ENCODE measurements at regions not wholly inside any gene's neighbourhood (a gene's known extent, or its start where the extent isn't known, plus 50 kb on each side); places are given as distances from the start of the nearest gene placed in this dataset.

DNA sequence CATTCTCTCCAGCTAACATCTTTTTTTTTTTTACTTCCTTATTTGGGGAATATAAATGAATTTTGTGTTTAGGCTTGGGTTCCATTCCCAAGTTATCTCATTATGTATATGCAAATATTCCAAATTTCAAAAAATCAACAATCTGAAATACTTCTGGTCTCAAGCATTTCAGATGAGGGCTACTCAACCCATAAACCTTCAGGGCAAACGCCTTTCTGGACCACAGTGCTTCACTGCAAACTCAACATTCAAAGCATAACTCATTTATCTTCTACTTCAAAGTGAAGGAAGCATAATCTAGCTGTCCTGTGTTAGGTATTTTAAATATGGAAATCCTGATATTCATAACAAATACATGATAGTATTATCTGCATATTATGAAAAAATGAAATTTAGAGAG lies 161.7 kb upstream of the PGR start:
- no peak for TF ChIP-seq TAF1 (IDR thresholded peaks at IDR 0.05; ENCODE audit: low read depth)
- TF ChIP-seq ZBTB7A (IDR thresholded peaks at IDR 0.05; ENCODE audit: low read depth) = no peak
- no peak for TF ChIP-seq NFIC (IDR thresholded peaks at IDR 0.05)
- TF ChIP-seq, protein P1, sequence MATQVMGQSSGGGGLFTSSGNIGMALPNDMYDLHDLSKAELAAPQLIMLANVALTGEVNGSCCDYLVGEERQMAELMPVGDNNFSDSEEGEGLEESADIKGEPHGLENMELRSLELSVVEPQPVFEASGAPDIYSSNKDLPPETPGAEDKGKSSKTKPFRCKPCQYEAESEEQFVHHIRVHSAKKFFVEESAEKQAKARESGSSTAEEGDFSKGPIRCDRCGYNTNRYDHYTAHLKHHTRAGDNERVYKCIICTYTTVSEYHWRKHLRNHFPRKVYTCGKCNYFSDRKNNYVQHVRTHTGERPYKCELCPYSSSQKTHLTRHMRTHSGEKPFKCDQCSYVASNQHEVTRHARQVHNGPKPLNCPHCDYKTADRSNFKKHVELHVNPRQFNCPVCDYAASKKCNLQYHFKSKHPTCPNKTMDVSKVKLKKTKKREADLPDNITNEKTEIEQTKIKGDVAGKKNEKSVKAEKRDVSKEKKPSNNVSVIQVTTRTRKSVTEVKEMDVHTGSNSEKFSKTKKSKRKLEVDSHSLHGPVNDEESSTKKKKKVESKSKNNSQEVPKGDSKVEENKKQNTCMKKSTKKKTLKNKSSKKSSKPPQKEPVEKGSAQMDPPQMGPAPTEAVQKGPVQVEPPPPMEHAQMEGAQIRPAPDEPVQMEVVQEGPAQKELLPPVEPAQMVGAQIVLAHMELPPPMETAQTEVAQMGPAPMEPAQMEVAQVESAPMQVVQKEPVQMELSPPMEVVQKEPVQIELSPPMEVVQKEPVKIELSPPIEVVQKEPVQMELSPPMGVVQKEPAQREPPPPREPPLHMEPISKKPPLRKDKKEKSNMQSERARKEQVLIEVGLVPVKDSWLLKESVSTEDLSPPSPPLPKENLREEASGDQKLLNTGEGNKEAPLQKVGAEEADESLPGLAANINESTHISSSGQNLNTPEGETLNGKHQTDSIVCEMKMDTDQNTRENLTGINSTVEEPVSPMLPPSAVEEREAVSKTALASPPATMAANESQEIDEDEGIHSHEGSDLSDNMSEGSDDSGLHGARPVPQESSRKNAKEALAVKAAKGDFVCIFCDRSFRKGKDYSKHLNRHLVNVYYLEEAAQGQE (IDR thresholded peaks at IDR 0.05; ENCODE audit: low read depth) = no peak
- no peak for TF ChIP-seq TCF12 (IDR thresholded peaks at IDR 0.05; ENCODE audit: low read depth)
- TF ChIP-seq, protein P2, sequence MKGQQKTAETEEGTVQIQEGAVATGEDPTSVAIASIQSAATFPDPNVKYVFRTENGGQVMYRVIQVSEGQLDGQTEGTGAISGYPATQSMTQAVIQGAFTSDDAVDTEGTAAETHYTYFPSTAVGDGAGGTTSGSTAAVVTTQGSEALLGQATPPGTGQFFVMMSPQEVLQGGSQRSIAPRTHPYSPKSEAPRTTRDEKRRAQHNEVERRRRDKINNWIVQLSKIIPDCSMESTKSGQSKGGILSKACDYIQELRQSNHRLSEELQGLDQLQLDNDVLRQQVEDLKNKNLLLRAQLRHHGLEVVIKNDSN (IDR thresholded peaks at IDR 0.05) = no peak
- TF ChIP-seq EGR1 (IDR thresholded peaks at IDR 0.05) = no peak
- TF ChIP-seq TEAD4 (IDR thresholded peaks at IDR 0.05) = no peak
- no peak for TF ChIP-seq RAD21 (IDR thresholded peaks at IDR 0.05; ENCODE audit: low read depth)
- TF ChIP-seq YY1 (IDR thresholded peaks at IDR 0.05; ENCODE audit: low read depth) = no peak
- TF ChIP-seq CEBPB (IDR thresholded peaks at IDR 0.05) = no peak
- TF ChIP-seq EP300 (IDR thresholded peaks at IDR 0.05; ENCODE audit: borderline replicate concordance) = no peak
- TF ChIP-seq FOXM1 (IDR thresholded peaks at IDR 0.05; ENCODE audit: borderline replicate concordance, low read depth) = no peak
- TF ChIP-seq, protein P3, sequence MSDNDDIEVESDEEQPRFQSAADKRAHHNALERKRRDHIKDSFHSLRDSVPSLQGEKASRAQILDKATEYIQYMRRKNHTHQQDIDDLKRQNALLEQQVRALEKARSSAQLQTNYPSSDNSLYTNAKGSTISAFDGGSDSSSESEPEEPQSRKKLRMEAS (IDR thresholded peaks at IDR 0.05) = no peak
- TF ChIP-seq CREB1 (IDR thresholded peaks at IDR 0.05; ENCODE audit: low read depth) = no peak

DNA sequence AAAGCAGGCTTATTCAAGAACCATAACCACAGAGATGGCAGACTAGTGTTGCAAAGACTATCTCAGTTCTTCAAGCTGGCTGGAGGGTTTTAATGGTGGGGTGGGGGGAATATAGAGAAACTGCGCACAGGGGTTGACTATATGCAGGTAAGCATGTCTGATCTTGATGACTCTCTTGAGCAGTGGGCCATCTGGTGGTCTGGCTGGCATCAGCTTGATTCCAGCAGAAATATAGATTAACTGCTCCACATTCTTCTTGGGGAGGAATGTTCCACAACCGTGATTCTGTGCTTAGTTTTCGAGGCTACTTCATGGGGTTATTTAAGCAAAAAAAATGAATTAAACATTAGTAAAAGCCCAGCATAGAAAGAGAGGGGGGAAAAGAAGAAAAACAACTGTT lies 158.8 kb upstream of the PGR start:
- TF ChIP-seq, protein P3 (IDR thresholded peaks at IDR 0.05) = no peak
- TF ChIP-seq YY1 (IDR thresholded peaks at IDR 0.05; ENCODE audit: low read depth) (no peak), TCF12 (IDR thresholded peaks at IDR 0.05; ENCODE audit: low read depth) (no peak), EP300 (IDR thresholded peaks at IDR 0.05; ENCODE audit: borderline replicate concordance) (no peak), CEBPB (IDR thresholded peaks at IDR 0.05) (no peak), EGR1 (IDR thresholded peaks at IDR 0.05) (no peak), TEAD4 (IDR thresholded peaks at IDR 0.05) (no peak), FOXM1 (IDR thresholded peaks at IDR 0.05; ENCODE audit: borderline replicate concordance, low read depth) (no peak), TAF1 (IDR thresholded peaks at IDR 0.05; ENCODE audit: low read depth) (no peak), CREB1 (IDR thresholded peaks at IDR 0.05; ENCODE audit: low read depth) (no peak), ZBTB7A (IDR thresholded peaks at IDR 0.05; ENCODE audit: low read depth) (no peak), RAD21 (IDR thresholded peaks at IDR 0.05; ENCODE audit: low read depth) (no peak), NFIC (IDR thresholded peaks at IDR 0.05) (no peak)
- TF ChIP-seq, protein P2 (IDR thresholded peaks at IDR 0.05) = no peak
- TF ChIP-seq, protein P1 (IDR thresholded peaks at IDR 0.05; ENCODE audit: low read depth) = no peak

DNA sequence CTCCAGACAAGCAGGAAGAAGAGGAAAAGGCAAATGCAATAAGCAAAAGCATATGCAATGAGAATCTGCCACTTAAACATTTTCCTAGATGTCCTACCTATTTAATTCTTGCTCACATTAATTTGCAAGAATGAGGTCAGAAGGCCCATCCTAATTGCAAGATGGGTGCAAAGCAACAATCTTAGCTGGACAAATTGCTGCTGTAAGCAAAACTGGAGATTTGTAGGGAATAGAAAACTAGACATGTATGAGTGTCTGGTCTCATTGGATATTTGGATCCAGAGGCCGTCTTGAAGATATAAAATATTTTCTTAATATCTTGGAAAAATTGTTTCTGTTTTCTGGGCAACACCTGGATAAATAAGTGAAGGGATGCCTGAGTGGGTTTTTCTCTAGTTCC lies 150.1 kb upstream of the PGR start:
- TF ChIP-seq CREB1 (IDR thresholded peaks at IDR 0.05; ENCODE audit: low read depth) (no peak), YY1 (IDR thresholded peaks at IDR 0.05; ENCODE audit: low read depth) (no peak), EGR1 (IDR thresholded peaks at IDR 0.05) (no peak), TAF1 (IDR thresholded peaks at IDR 0.05; ENCODE audit: low read depth) (no peak), TEAD4 (IDR thresholded peaks at IDR 0.05) (no peak), EP300 (IDR thresholded peaks at IDR 0.05; ENCODE audit: borderline replicate concordance) (no peak), CEBPB (IDR thresholded peaks at IDR 0.05) (no peak), FOXM1 (IDR thresholded peaks at IDR 0.05; ENCODE audit: borderline replicate concordance, low read depth) (no peak), ZBTB7A (IDR thresholded peaks at IDR 0.05; ENCODE audit: low read depth) (no peak), TCF12 (IDR thresholded peaks at IDR 0.05; ENCODE audit: low read depth) (no peak), NFIC (IDR thresholded peaks at IDR 0.05) (no peak), RAD21 (IDR thresholded peaks at IDR 0.05; ENCODE audit: low read depth) (no peak)
- TF ChIP-seq, protein P2 (IDR thresholded peaks at IDR 0.05) = no peak
- TF ChIP-seq, protein P3 (IDR thresholded peaks at IDR 0.05) = no peak
- TF ChIP-seq, protein P1 (IDR thresholded peaks at IDR 0.05; ENCODE audit: low read depth) = no peak
